NCI-H1436 treated with DMSO at 0.1 percent for 48 hours (cell line): ENCODE measurements at regions not wholly inside any gene's neighbourhood (a gene's known extent, or its start where the extent isn't known, plus 50 kb on each side); places are given as distances from the start of the nearest gene placed in this dataset.
"Not testable (repeated sequence)": the region's sequence is repeated elsewhere in the genome, so short reads cannot be mapped to it uniquely, and the experiment has no call there.

Experiments used
- DNase-seq: peaks from one replicate; lab custom pipeline; 2025; lab: John Stamatoyannopoulos, UW

GRCh38 chr10:131834152-131834810 is 66.5 kb upstream of the PPP2R2D start:
- no peak for DNase-seq

GRCh38 chr10:131838966-131839742 is 61.7 kb upstream of the PPP2R2D start:
- DNase-seq, result no peak

- DNase-seq, result not testable (repeated sequence)
These were observed 60.7 kb upstream of the PPP2R2D start for GRCh38 chr10:131839880-131840787.

- DNase-seq, result no peak
These were observed 60.1 kb upstream of the PPP2R2D start for GRCh38 chr10:131840788-131841118.

GRCh38 chr10:131841131-131841660 is 59.6 kb upstream of the PPP2R2D start:
- no peak for DNase-seq

GRCh38 chr10:131841661-131842139 is 59.1 kb upstream of the PPP2R2D start:
- DNase-seq, result no peak

GRCh38 chr10:131842351-131843088 is 58.3 kb upstream of the PPP2R2D start:
- no peak for DNase-seq

GRCh38 chr10:131843089-131843595 is 57.7 kb upstream of the PPP2R2D start:
- DNase-seq, result no peak

- DNase-seq, result no peak
These were observed 56.9 kb upstream of the PPP2R2D start for GRCh38 chr10:131843881-131844284.

- no peak for DNase-seq
These were observed 56.2 kb upstream of the PPP2R2D start for GRCh38 chr10:131844529-131845084.

GRCh38 chr10:131845505-131846239 is 55.1 kb upstream of the PPP2R2D start:
- no peak for DNase-seq

- DNase-seq, result no peak
These were observed 54.3 kb upstream of the PPP2R2D start for GRCh38 chr10:131846240-131847101.

GRCh38 chr10:131847241-131847783 is 53.5 kb upstream of the PPP2R2D start:
- DNase-seq, result no peak

GRCh38 chr10:131848296-131848695 is 52.5 kb upstream of the PPP2R2D start:
- DNase-seq, result no peak

- no peak for DNase-seq
These were observed 51.8 kb upstream of the PPP2R2D start for GRCh38 chr10:131848741-131849590.

GRCh38 chr10:131849591-131850382 is 51.0 kb upstream of the PPP2R2D start:
- DNase-seq, result no peak

- DNase-seq, result no peak
These were observed 50.4 kb upstream of the PPP2R2D start for GRCh38 chr10:131850383-131850870.
